Left lobe of liver (tissue), 2 donors: ENCODE measurements at regions not wholly inside any gene's neighbourhood (a gene's known extent, or its start where the extent isn't known, plus 50 kb on each side); places are given as distances from the start of the nearest gene placed in this dataset.

ENCODE experiments used
- ATAC-seq: fragments of 200-7000 bp; cut with Tn5 transposase; one replicate; pipeline ENCODE4 v1.9.1; 2020; ENCODE audit warnings: mild to moderate bottlenecking, moderate library complexity
- DNase-seq: peaks from one replicate; pipeline ENCODE4 v3.0.0-alpha.2; 2020; ENCODE audit warnings: low spot score
- donor health status: DM: no; HTN: no; CAD: no; lungs with moderate emphysema.
- donor health status: DM: no; HTN: yes; CAD: no.

- DNase-seq (no peak), ATAC-seq (no peak)
These were observed 285.0 kb upstream of the RGS6 start for GRCh38 chr14:71647086-71647784.

GRCh38 chr14:71648725-71649124, 283.5 kb upstream of the RGS6 start:
- ATAC-seq (no peak), DNase-seq (no peak)

GRCh38 chr14:71650187-71650755, 282.0 kb upstream of the RGS6 start:
- no peak for ATAC-seq
- no peak for DNase-seq

GRCh38 chr14:71651228-71651627, 281.0 kb upstream of the RGS6 start:
- no peak for DNase-seq
- peak; percentile 12 for ATAC-seq

GRCh38 chr14:71652368-71652767, 279.9 kb upstream of the RGS6 start:
- no peak for DNase-seq
- no peak for ATAC-seq

- ATAC-seq (no peak), DNase-seq (no peak)
These were observed 277.4 kb upstream of the RGS6 start for GRCh38 chr14:71654810-71655209.

GRCh38 chr14:71658261-71658860, 273.9 kb upstream of the RGS6 start:
- no peak for ATAC-seq

GRCh38 chr14:71659159-71659558, 273.1 kb upstream of the RGS6 start:
- ATAC-seq (no peak), DNase-seq (no peak)

More at GRCh38 chr14:71658261-71658860, 273.9 kb upstream of the RGS6 start:
- no peak for DNase-seq

GRCh38 chr14:71661441-71661840, 270.8 kb upstream of the RGS6 start:
- DNase-seq (no peak), ATAC-seq (no peak)

- DNase-seq (no peak), ATAC-seq (no peak)
These were observed 269.9 kb upstream of the RGS6 start for GRCh38 chr14:71662291-71662790.

GRCh38 chr14:71665157-71665556, 267.1 kb upstream of the RGS6 start:
- DNase-seq (no peak), ATAC-seq (no peak)

GRCh38 chr14:71665781-71666180, 266.4 kb upstream of the RGS6 start:
- DNase-seq (no peak), ATAC-seq (no peak)

- no peak for DNase-seq
These were observed 265.6 kb upstream of the RGS6 start for GRCh38 chr14:71666571-71667145.

GRCh38 chr14:71668186-71668912, 263.9 kb upstream of the RGS6 start:
- DNase-seq (no peak), ATAC-seq (no peak)

More at GRCh38 chr14:71666571-71667145, 265.6 kb upstream of the RGS6 start:
- ATAC-seq: no peak

GRCh38 chr14:71672596-71672995, 259.6 kb upstream of the RGS6 start:
- no peak for DNase-seq
- no peak for ATAC-seq

GRCh38 chr14:71675126-71675899, 256.9 kb upstream of the RGS6 start:
- DNase-seq (no peak), ATAC-seq (no peak)

GRCh38 chr14:71675900-71676287, 256.3 kb upstream of the RGS6 start:
- ATAC-seq (no peak), DNase-seq (no peak)

- no peak for DNase-seq
- no peak for ATAC-seq
These were observed 251.4 kb upstream of the RGS6 start for GRCh38 chr14:71680736-71681387.

- DNase-seq (no peak), ATAC-seq (no peak)
These were observed 249.9 kb upstream of the RGS6 start for GRCh38 chr14:71682337-71682736.

- DNase-seq: no peak
- no peak for ATAC-seq
These were observed 247.9 kb upstream of the RGS6 start for GRCh38 chr14:71684323-71684722.
